ENCODE measurements at regions not wholly inside any gene's neighbourhood (a gene's known extent, or its start where the extent isn't known, plus 50 kb on each side); places are given as distances from the start of the nearest gene placed in this dataset.

DNA sequence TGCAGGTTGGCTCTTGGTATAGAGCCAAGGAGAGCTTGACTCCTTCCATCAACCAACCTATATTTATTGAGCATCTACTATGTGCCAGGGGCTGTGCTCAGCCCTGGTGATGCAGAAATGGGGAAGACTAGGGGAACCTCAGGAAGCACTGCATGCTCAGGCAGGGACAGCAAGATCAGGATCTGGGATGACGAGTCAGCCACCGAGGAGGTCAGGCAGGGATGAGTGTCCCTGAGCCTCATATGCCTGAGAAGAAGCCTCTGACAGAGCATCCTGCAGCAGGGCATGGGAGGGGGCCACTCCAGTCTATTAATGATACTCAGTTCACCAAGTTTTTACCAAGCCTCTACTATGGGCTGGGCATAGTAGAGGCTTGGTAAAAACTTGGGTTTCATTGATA lies 158.1 kb downstream of the KATNAL1 start (continued):
- TF ChIP-seq, protein P1, sequence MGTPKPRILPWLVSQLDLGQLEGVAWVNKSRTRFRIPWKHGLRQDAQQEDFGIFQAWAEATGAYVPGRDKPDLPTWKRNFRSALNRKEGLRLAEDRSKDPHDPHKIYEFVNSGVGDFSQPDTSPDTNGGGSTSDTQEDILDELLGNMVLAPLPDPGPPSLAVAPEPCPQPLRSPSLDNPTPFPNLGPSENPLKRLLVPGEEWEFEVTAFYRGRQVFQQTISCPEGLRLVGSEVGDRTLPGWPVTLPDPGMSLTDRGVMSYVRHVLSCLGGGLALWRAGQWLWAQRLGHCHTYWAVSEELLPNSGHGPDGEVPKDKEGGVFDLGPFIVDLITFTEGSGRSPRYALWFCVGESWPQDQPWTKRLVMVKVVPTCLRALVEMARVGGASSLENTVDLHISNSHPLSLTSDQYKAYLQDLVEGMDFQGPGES (IDR thresholded peaks at IDR 0.05; ENCODE audit: low read depth, low read length) = no peak
- TF ChIP-seq EP300 (IDR thresholded peaks at IDR 0.05; ENCODE audit: borderline replicate concordance in 1 of 2, low read depth in 1 of 2, low read length in 1 of 2) (no peak), PBX3 (IDR thresholded peaks at IDR 0.05) (no peak), ELF1 (IDR thresholded peaks at IDR 0.05) (no peak), TAF1 (IDR thresholded peaks at IDR 0.05; ENCODE audit: borderline replicate concordance, low read depth, low read length) (no peak), GABPA (IDR thresholded peaks at IDR 0.05; ENCODE audit: low read depth) (no peak), FOXM1 (IDR thresholded peaks at IDR 0.05; ENCODE audit: low read depth) (no peak), GATA2 (CRISPR knock-in tag; IDR thresholded peaks at IDR 0.05) (no peak)

- Histone ChIP-seq H3K9me2 (no peaks in the 10 kb centered on the region), H4K20me1 (ENCODE audit: insufficient read depth) (no peaks in the 10 kb centered on the region), H3K36me3 (replicated peaks in 1 of 2; ENCODE audit: control insufficient read depth in 1 of 2, insufficient read depth in 2 of 2, low read length in 1 of 2) (no peaks in the 10 kb centered on the region), H3K4me1 (ENCODE audit: control insufficient read depth in 1 of 2, insufficient read depth in 2 of 2, low read depth in 1 of 2, low read length in 1 of 2) (peaks cover under 1 to 14% of the 10 kb centered on the region in 2 experiments; a peak in 2 of 4 replicates), H3K27me3 (ENCODE audit: insufficient read depth) (no peaks in the 10 kb centered on the region), H3K4me2 (no peak overlapping the region), H3K9me3 (no peaks in the 10 kb centered on the region), H3F3A (replicated peaks; ENCODE audit: insufficient read depth) (no peaks in the 10 kb centered on the region), H3K27ac (ENCODE audit: low read depth in 2 of 2, low read length in 1 of 2) (no peak overlapping the region), H3K79me2 (ENCODE audit: insufficient read depth) (no peaks in the 10 kb centered on the region), H3K9ac (no peak overlapping the region), H2AFZ (ENCODE audit: low read depth) (no peak overlapping the region), H3K4me3 (ENCODE audit: low read depth in 2 of 2, low read length in 1 of 2) (no peak overlapping the region)
- ChIA-PET CTCF (interaction anchor here (1.4 to 2.9 kb wide), 2 partner anchors 16 to 402 kb away, joined by 3 to 13 read pairs; no protein-coding TSS in a partner anchor), POLR2A (no interaction called here)
- WGBS (ENCODE audit: low lambda C conversion rate) = 95% methylated on average over 8 of the region's 8 CpGs
- no peak for DNase-seq
- TF ChIP-seq TCF12 (IDR thresholded peaks at IDR 0.05) (no peak), GATA2 (CRISPR knock-in tag; IDR thresholded peaks at IDR 0.05) (no peak), RFX5 (IDR thresholded peaks at IDR 0.05; ENCODE audit: low read length) (no peak), MXI1 (IDR thresholded peaks at IDR 0.05; ENCODE audit: low read depth, low read length) (no peak), RAD21 (IDR thresholded peaks at IDR 0.05; ENCODE audit: low read length) (no peak), CHD2 (IDR thresholded peaks at IDR 0.05; ENCODE audit: low read length, partially characterized antibody) (no peak), NRF1 (IDR thresholded peaks at IDR 0.05; ENCODE audit: low read depth, low read length) (no peak), JUND (IDR thresholded peaks at IDR 0.05) (no peak), ELF1 (IDR thresholded peaks at IDR 0.05) (no peak), MAX (IDR thresholded peaks at IDR 0.05; ENCODE audit: low read depth) (no peak)
- TF ChIP-seq, protein P2, sequence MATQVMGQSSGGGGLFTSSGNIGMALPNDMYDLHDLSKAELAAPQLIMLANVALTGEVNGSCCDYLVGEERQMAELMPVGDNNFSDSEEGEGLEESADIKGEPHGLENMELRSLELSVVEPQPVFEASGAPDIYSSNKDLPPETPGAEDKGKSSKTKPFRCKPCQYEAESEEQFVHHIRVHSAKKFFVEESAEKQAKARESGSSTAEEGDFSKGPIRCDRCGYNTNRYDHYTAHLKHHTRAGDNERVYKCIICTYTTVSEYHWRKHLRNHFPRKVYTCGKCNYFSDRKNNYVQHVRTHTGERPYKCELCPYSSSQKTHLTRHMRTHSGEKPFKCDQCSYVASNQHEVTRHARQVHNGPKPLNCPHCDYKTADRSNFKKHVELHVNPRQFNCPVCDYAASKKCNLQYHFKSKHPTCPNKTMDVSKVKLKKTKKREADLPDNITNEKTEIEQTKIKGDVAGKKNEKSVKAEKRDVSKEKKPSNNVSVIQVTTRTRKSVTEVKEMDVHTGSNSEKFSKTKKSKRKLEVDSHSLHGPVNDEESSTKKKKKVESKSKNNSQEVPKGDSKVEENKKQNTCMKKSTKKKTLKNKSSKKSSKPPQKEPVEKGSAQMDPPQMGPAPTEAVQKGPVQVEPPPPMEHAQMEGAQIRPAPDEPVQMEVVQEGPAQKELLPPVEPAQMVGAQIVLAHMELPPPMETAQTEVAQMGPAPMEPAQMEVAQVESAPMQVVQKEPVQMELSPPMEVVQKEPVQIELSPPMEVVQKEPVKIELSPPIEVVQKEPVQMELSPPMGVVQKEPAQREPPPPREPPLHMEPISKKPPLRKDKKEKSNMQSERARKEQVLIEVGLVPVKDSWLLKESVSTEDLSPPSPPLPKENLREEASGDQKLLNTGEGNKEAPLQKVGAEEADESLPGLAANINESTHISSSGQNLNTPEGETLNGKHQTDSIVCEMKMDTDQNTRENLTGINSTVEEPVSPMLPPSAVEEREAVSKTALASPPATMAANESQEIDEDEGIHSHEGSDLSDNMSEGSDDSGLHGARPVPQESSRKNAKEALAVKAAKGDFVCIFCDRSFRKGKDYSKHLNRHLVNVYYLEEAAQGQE (IDR thresholded peaks at IDR 0.05; ENCODE audit: low read depth, low read length) = no peak
Measured at GRCh38 chr13:30148786-30149185, 158.6 kb downstream of the KATNAL1 start.

All from SK-N-SH (cell line).